Upper lobe of left lung (tissue), 4 donors: ENCODE measurements at regions not wholly inside any gene's neighbourhood (a gene's known extent, or its start where the extent isn't known, plus 50 kb on each side); places are given as distances from the start of the nearest gene placed in this dataset.

ENCODE experiments used
- CTCF ChIP-seq, 6 experiments: fragments of 450-650 bp in 4 of 6; fragments of 200-600 bp in 2 of 6; sonication (generic) in 2 of 6; IDR thresholded peaks; one replicate each; pipeline ENCODE4 v1.5.1; 2016 to 2019; ENCODE audit warnings: antibody characterized with exemption in 6 of 6
- EP300 ChIP-seq, 4 donors: sonication (generic); formaldehyde crosslinking; IDR thresholded peaks; one replicate each; pipeline ENCODE4 v1.5.1; 2017; ENCODE audit warnings: antibody characterized with exemption in 4 of 4, control low read depth in 2 of 4
- POLR2A ChIP-seq, 4 donors: fragments of 450-650 bp; IDR thresholded peaks; one replicate each; pipeline ENCODE4 v1.5.1; 2016 to 2017; ENCODE audit warnings: antibody characterized with exemption in 4 of 4, mild to moderate bottlenecking in 2 of 4
- POLR2AphosphoS5 ChIP-seq, 2 donors: sonication (generic); formaldehyde crosslinking; IDR thresholded peaks; one replicate each; pipeline ENCODE4 v1.5.1; 2017; ENCODE audit warnings: antibody characterized with exemption in 2 of 2

- TF ChIP-seq POLR2AphosphoS5 (IDR thresholded peaks at IDR 0.05): no peak
- TF ChIP-seq POLR2A (IDR thresholded peaks at IDR 0.05): no peak
- no peak for TF ChIP-seq CTCF (IDR thresholded peaks at IDR 0.05)
- TF ChIP-seq EP300 (IDR thresholded peaks at IDR 0.05): no peak
These were observed 486.4 kb upstream of the SOX9 start for GRCh38 chr17:71634376-71634775.
